ENCODE measurements at regions not wholly inside any gene's neighbourhood (a gene's known extent, or its start where the extent isn't known, plus 50 kb on each side); places are given as distances from the start of the nearest gene placed in this dataset.

GRCh38 chr15:53305101-53305500 lies 454.4 kb downstream of the WDR72 start:
- Histone ChIP-seq H3K27ac (no peak overlapping the region), H3K36me3 (no peaks in the 10 kb centered on the region), H3K27me3 (no peaks in the 10 kb centered on the region), H3K4me1 (no peaks in the 10 kb centered on the region), H3K9me3 (no peaks in the 10 kb centered on the region), H3K4me3 (no peak overlapping the region)
- no peak for TF ChIP-seq POLR2A (IDR thresholded peaks at IDR 0.05)
- no peak for TF ChIP-seq CTCF (IDR thresholded peaks at IDR 0.05)
- no peak for TF ChIP-seq POLR2AphosphoS5 (IDR thresholded peaks at IDR 0.05; ENCODE audit: insufficient read depth in 1 of 2, low read depth in 1 of 2)
- no peak for DNase-seq (ENCODE audit: extremely low spot score in 2 of 2)
- intact Hi-C loops (cut with DNase I) = no loop called here

- Histone ChIP-seq H3K4me1 (no peaks in the 10 kb centered on the region), H3K27ac (no peak overlapping the region), H3K36me3 (no peaks in the 10 kb centered on the region), H3K9me3 (no peaks in the 10 kb centered on the region), H3K27me3 (no peaks in the 10 kb centered on the region), H3K4me3 (no peak overlapping the region)
- TF ChIP-seq CTCF (IDR thresholded peaks at IDR 0.05) (no peak), POLR2AphosphoS5 (IDR thresholded peaks at IDR 0.05; ENCODE audit: insufficient read depth in 1 of 2, low read depth in 1 of 2) (no peak), POLR2A (IDR thresholded peaks at IDR 0.05) (no peak)
- intact Hi-C loops (cut with DNase I) = no loop called here
- no peak for DNase-seq (ENCODE audit: extremely low spot score in 2 of 2)
These were observed 461.6 kb downstream of the WDR72 start for GRCh38 chr15:53297828-53298227.

GRCh38 chr15:53296603-53297002 lies 462.9 kb downstream of the WDR72 start:
- no peaks in the 10 kb centered on the region for H3K27me3 ChIP-seq
- H3K36me3 ChIP-seq = no peaks in the 10 kb centered on the region
- no peaks in the 10 kb centered on the region for H3K4me1 ChIP-seq
- no peak overlapping the region for H3K4me3 ChIP-seq
- TF ChIP-seq POLR2AphosphoS5 (IDR thresholded peaks at IDR 0.05; ENCODE audit: insufficient read depth in 1 of 2, low read depth in 1 of 2) (no peak), POLR2A (IDR thresholded peaks at IDR 0.05) (no peak)
- no peak overlapping the region for H3K27ac ChIP-seq
- no peak for DNase-seq (ENCODE audit: extremely low spot score in 2 of 2)
- intact Hi-C loops (cut with DNase I) = no loop called here
- H3K9me3 ChIP-seq = no peaks in the 10 kb centered on the region

- Histone ChIP-seq H3K4me3 (no peak overlapping the region), H3K4me1 (no peaks in the 10 kb centered on the region), H3K27me3 (no peaks in the 10 kb centered on the region), H3K36me3 (no peaks in the 10 kb centered on the region), H3K9me3 (no peaks in the 10 kb centered on the region), H3K27ac (no peak overlapping the region)
- TF ChIP-seq POLR2AphosphoS5 (IDR thresholded peaks at IDR 0.05; ENCODE audit: insufficient read depth in 1 of 2, low read depth in 1 of 2) (no peak), POLR2A (IDR thresholded peaks at IDR 0.05) (no peak), CTCF (IDR thresholded peaks at IDR 0.05) (no peak)
- intact Hi-C loops (cut with DNase I) = no loop called here
- DNase-seq (ENCODE audit: extremely low spot score in 2 of 2) = no peak
These were observed 463.9 kb downstream of the WDR72 start for GRCh38 chr15:53295574-53295973.

- no peaks in the 10 kb centered on the region for H3K27me3 ChIP-seq
- no peak for TF ChIP-seq POLR2A (IDR thresholded peaks at IDR 0.05)
- TF ChIP-seq POLR2AphosphoS5 (IDR thresholded peaks at IDR 0.05; ENCODE audit: insufficient read depth in 1 of 2, low read depth in 1 of 2) = no peak
- no peak for TF ChIP-seq CTCF (IDR thresholded peaks at IDR 0.05)
- no peaks in the 10 kb centered on the region for H3K4me1 ChIP-seq
- no peak for DNase-seq (ENCODE audit: extremely low spot score in 2 of 2)
- H3K27ac ChIP-seq = no peak overlapping the region
- no peaks in the 10 kb centered on the region for H3K36me3 ChIP-seq
- H3K9me3 ChIP-seq = no peaks in the 10 kb centered on the region
- intact Hi-C loops (cut with DNase I) = no loop called here
- H3K4me3 ChIP-seq = no peak overlapping the region
These were observed 470.9 kb downstream of the WDR72 start for GRCh38 chr15:53288542-53288941.

- H3K9me3 ChIP-seq = no peaks in the 10 kb centered on the region
- TF ChIP-seq POLR2A (IDR thresholded peaks at IDR 0.05) = no peak
- no peak for TF ChIP-seq CTCF (IDR thresholded peaks at IDR 0.05)
- no peak for TF ChIP-seq POLR2AphosphoS5 (IDR thresholded peaks at IDR 0.05; ENCODE audit: insufficient read depth in 1 of 2, low read depth in 1 of 2)
- H3K4me1 ChIP-seq = no peaks in the 10 kb centered on the region
- no peaks in the 10 kb centered on the region for H3K27me3 ChIP-seq
- H3K36me3 ChIP-seq = no peaks in the 10 kb centered on the region
- H3K27ac ChIP-seq = no peak overlapping the region
- DNase-seq (ENCODE audit: extremely low spot score in 2 of 2) = no peak
- intact Hi-C loops (cut with DNase I) = no loop called here
- H3K4me3 ChIP-seq = no peak overlapping the region
These were observed 484.5 kb upstream of the ONECUT1 start for GRCh38 chr15:53274630-53275029.

Measured in vagina (tissue), 2 donors.